ENCODE measurements at regions not wholly inside any gene's neighbourhood (a gene's known extent, or its start where the extent isn't known, plus 50 kb on each side); places are given as distances from the start of the nearest gene placed in this dataset.

DNA sequence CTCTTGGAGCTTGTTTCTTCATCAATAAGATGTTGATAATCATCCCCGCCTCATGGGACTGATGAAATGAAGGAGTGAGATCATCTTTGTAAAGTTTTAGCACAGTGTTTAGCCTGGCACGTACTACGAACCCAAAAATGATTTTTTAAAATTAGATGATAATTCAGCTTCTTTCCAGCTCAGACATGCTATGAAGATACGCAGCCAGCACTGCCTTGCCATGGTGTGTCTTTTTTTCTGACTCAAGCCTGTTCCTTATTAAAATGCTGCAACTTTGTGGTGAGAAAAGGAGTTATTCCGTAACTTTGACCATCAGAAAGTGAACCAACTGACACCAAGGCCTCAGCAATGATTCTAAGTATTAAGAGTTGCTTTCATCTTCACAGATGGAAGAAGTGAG lies 269.0 kb downstream of the LTN1 start:
- no peak for TF ChIP-seq EZH2 (IDR thresholded peaks at IDR 0.05; ENCODE audit: insufficient read depth, poor library complexity, severe bottlenecking)
- TF ChIP-seq EZH2phosphoT487 (IDR thresholded peaks at IDR 0.05; ENCODE audit: insufficient read depth, low read depth), result no peak

Data from GM23248 (cell line).